ENCODE measurements at regions not wholly inside any gene's neighbourhood (a gene's known extent, or its start where the extent isn't known, plus 50 kb on each side); places are given as distances from the start of the nearest gene placed in this dataset.
A peak's percentile ranks its signal among the peaks of the same experiment; 100 is the strongest.

GRCh38 chr10:63708421-63708820 lies 187.2 kb downstream of the REEP3 start:
- DNase-seq (ENCODE audit: low read depth in 2 of 2): no peak

GRCh38 chr10:63710703-63711102 lies 189.5 kb downstream of the REEP3 start:
- DNase-seq (ENCODE audit: low read depth in 2 of 2): no peak

- DNase-seq (ENCODE audit: low read depth in 2 of 2): no peak
Observed at GRCh38 chr10:63711361-63711760, 190.2 kb downstream of the REEP3 start.

- DNase-seq (ENCODE audit: low read depth in 2 of 2): peak; percentile 76 to 79
Observed at GRCh38 chr10:63711867-63712716, 190.9 kb downstream of the REEP3 start.

- no peak for DNase-seq (ENCODE audit: low read depth in 2 of 2)
Observed at GRCh38 chr10:63712717-63713115, 191.5 kb downstream of the REEP3 start.

- DNase-seq (ENCODE audit: low read depth in 2 of 2): peak; percentile 77 to 78
Observed at GRCh38 chr10:63713191-63714144, 192.3 kb downstream of the REEP3 start.

- no peak for DNase-seq (ENCODE audit: low read depth in 2 of 2)
Observed at GRCh38 chr10:63716016-63716580, 194.9 kb downstream of the REEP3 start.

- DNase-seq (ENCODE audit: low read depth in 2 of 2): no peak
Observed at GRCh38 chr10:63717027-63717715, 196.0 kb downstream of the REEP3 start.

GRCh38 chr10:63718006-63718405 lies 196.8 kb downstream of the REEP3 start:
- DNase-seq (ENCODE audit: low read depth in 2 of 2): no peak

- no peak for DNase-seq (ENCODE audit: low read depth in 2 of 2)
Observed at GRCh38 chr10:63718421-63718820, 197.2 kb downstream of the REEP3 start.

GRCh38 chr10:63719226-63719856 lies 198.1 kb downstream of the REEP3 start:
- no peak for DNase-seq (ENCODE audit: low read depth in 2 of 2)

GRCh38 chr10:63720072-63720537 lies 198.9 kb downstream of the REEP3 start:
- no peak for DNase-seq (ENCODE audit: low read depth in 2 of 2)

GRCh38 chr10:63720676-63721075 lies 199.5 kb downstream of the REEP3 start:
- DNase-seq (ENCODE audit: low read depth in 2 of 2): no peak

- DNase-seq (ENCODE audit: low read depth in 2 of 2): no peak
Observed at GRCh38 chr10:63722537-63722936, 201.3 kb downstream of the REEP3 start.

GRCh38 chr10:63723320-63723719 lies 202.1 kb downstream of the REEP3 start:
- no peak for DNase-seq (ENCODE audit: low read depth in 2 of 2)

GRCh38 chr10:63723741-63724140 lies 202.5 kb downstream of the REEP3 start:
- no peak for DNase-seq (ENCODE audit: low read depth in 2 of 2)

GRCh38 chr10:63724922-63725321 lies 203.7 kb downstream of the REEP3 start:
- no peak for DNase-seq (ENCODE audit: low read depth in 2 of 2)

GRCh38 chr10:63726867-63727266 lies 205.7 kb downstream of the REEP3 start:
- DNase-seq (ENCODE audit: low read depth in 2 of 2): no peak

- DNase-seq (ENCODE audit: low read depth in 2 of 2): no peak
Observed at GRCh38 chr10:63727636-63728035, 206.4 kb downstream of the REEP3 start.

GRCh38 chr10:63735305-63735704 lies 214.1 kb downstream of the REEP3 start:
- DNase-seq (ENCODE audit: low read depth in 2 of 2): no peak

- peak in 1 of 2 experiments; percentile 29 for DNase-seq (ENCODE audit: low read depth in 2 of 2)
Observed at GRCh38 chr10:63738410-63738809, 217.2 kb downstream of the REEP3 start.
